ENCODE measurements at regions not wholly inside any gene's neighbourhood (a gene's known extent, or its start where the extent isn't known, plus 50 kb on each side); places are given as distances from the start of the nearest gene placed in this dataset.
"Not testable (repeated sequence)": the region's sequence is repeated elsewhere in the genome, so short reads cannot be mapped to it uniquely, and the experiment has no call there.

DNA sequence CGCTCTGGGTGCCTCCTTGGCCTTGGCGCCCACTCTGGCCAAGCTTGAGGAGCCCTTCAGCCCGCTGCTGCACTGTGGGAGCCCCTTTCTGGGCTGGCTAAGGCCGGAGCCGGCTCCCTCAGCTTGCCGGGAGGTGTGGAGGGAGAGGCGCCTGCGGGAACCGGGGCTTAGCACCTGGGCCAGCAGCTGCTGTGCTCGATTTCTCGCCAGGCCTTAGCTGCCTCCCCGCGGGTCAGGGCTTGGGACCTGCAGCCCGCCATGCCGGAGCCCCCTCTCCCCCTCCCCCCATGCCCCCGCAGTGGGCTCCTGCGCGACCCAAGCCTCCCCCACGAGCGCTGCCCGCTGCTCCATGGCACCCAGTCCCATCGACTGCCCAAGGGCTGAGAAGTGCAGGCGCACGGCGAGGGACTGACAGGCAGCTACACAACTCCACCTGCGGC is 782.4 kb downstream of the METTL15 start:
- not testable (repeated sequence) for DNase-seq (ENCODE audit: low spot score)

- no peak for DNase-seq (ENCODE audit: low spot score)
These were observed 779.5 kb downstream of the METTL15 start for GRCh38 chr11:28887681-28888080.

DNA sequence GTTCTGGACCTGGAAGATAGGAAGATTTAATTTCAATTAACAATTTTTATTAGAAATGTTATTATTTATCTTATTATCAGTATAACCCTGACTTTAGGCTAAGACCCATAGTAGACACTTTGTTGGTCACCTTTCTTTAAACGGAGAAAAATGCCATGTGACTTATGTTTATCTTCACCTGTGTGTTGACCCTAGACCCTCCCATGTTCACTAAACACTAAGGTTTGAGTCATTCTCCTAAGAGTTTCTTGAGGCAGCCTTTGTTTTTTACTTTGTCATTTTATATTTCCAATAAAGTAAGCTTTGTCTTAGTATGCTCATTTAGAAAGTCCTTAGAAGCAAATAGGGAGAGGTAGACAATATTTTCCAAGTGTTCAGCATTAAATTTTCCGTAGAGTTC is 771.7 kb downstream of the METTL15 start:
- no peak for DNase-seq (ENCODE audit: low spot score)

GRCh38 chr11:28878025-28878424 is 769.8 kb downstream of the METTL15 start:
- no peak for DNase-seq (ENCODE audit: low spot score)

DNA sequence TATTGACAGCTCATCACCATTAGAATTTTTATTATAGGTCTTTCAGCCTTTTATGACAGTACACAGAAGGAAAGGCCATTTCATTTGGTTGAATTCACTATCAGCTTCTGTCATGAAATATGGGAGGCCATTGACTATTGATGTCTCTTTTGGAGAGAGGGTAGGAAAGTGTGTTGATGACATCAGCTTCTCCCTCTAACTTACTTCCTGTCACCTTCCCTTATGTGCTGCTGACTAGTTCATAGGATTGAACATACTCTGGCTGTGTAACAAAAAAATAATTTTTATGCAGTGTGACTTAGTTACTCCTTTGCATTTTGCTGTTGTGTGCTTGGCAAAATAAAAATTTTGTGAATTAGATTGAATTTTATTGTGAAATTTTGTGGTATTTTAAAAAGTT is 769.2 kb downstream of the METTL15 start:
- DNase-seq (ENCODE audit: low spot score), result no peak

- no peak for DNase-seq (ENCODE audit: low spot score)
These were observed 766.5 kb downstream of the METTL15 start for GRCh38 chr11:28874706-28875105.

DNA sequence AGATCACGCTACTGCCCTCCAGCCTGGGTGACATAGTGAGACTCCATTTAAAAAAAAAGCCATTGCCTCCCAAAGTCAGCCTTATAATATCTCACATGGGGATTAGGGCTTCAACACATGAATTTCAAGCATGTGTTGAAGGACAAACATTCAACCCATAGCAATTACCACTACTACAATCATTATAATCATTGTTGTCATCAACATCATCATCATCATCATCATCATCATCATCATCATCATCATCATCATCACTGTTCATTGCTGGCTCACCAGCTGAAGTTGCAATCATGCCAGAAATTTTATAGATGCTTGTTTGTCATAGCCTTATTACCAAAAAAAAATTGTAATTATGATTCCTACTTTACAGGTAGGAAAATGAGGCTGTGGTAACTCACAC is 762.9 kb downstream of the METTL15 start:
- no peak for DNase-seq (ENCODE audit: low spot score)

- DNase-seq (ENCODE audit: low spot score), result no peak
These were observed 755.2 kb downstream of the METTL15 start for GRCh38 chr11:28863422-28863821.

DNA sequence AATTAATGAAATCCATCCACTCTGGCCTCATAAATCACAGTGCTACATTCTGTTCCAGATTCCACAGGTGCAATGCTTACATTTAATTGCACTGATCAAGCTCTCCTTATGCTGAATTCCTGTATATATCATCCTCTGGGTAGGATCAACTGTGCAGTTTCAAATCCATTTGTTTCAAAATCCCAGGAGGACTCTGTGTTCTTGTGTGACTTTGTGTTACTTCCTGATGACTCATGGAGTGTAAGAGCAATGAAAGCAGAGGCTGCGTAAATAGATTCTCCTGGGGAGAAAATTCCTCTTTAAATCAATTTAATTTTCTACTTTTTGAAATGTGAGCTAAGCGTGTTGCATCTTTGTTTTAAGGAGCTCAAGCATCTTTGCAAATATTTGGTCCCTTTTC is 752.7 kb downstream of the METTL15 start:
- DNase-seq (ENCODE audit: low spot score), result peak; percentile 19

GRCh38 chr11:28858076-28858475 is 749.9 kb downstream of the METTL15 start:
- DNase-seq (ENCODE audit: low spot score), result no peak

GRCh38 chr11:28849053-28849452 is 740.9 kb downstream of the METTL15 start:
- no peak for DNase-seq (ENCODE audit: low spot score)

DNA sequence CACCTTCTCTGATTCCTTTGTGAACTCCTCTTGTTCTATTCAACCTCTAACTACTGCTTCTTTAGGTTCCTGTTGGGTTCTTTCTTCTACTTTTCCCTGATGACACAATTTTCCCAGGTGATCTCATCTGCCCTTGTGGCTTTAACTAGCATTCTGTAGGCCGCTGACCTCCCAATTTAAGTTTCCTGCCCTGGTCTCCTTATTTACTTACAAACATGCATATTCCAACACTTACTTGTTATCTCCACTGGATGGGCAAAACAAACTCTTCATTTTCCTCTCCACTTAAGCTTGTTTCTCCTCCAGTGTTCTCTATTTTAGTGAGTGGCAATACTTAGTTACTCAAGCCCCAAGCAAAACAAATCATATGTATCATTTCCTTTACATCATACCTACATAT is 734.5 kb downstream of the METTL15 start:
- no peak for DNase-seq (ENCODE audit: low spot score)

DNA sequence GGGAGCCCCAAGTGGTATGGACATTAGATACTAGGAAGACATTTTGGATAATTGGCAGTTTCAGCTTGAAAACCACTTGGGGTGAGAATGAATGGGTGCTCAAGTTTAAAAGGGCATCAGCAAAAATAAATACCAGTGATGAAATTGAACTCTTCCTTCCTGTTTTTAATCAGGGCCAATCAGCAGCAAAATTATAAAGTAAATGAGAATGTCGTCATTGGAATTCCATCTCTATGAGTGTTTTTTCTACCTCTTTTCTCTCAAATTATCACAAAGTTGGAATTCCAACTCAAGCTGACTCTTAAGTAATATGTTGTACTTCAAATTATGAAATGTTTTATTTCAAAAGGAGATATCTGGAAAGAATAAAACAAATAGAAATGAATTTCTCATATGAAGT is 730.6 kb downstream of the METTL15 start:
- DNase-seq (ENCODE audit: low spot score), result no peak

DNA sequence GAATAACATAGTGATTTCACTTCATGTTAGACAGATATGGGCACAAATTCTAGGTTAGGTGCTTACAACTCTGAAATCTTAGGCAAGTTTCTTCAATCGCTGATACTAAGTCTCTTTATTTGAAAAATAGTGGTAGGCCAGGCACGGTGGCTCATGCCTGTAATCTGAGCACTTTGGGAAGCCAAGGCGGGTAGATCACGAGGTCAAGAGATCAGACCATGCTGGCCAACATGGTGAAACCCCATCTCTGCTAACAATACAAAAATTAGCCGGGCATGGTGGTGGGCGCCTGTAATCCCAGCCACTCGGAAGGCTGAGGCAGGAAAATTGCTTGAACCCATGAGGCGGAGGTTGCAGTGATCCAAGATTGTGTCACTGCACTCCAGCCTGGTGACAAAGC is 729.4 kb downstream of the METTL15 start:
- DNase-seq (ENCODE audit: low spot score), result no peak

GRCh38 chr11:28836285-28837081 is 728.3 kb downstream of the METTL15 start:
- no peak for DNase-seq (ENCODE audit: low spot score)

DNA sequence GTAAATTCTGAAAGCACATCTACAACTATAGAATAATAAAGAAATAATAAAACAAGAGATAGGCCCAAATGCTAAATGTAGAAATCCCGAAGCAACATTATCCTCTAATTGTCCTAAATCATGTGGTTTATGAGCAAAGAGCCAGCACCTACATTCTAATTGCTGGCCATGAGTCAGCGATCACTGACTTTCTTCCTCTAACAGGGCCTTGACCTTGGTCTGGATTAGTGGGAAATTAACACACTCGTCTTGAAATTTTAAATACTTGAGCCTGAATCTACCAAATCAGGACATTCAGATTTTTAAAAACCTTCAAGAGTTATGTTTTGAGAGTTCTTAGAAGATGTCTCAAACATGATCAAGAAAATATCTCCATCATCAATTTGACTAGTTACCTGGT is 727.6 kb downstream of the METTL15 start:
- DNase-seq (ENCODE audit: low spot score), result no peak

- DNase-seq (ENCODE audit: low spot score), result no peak
These were observed 727.1 kb downstream of the METTL15 start for GRCh38 chr11:28835317-28835716.

DNA sequence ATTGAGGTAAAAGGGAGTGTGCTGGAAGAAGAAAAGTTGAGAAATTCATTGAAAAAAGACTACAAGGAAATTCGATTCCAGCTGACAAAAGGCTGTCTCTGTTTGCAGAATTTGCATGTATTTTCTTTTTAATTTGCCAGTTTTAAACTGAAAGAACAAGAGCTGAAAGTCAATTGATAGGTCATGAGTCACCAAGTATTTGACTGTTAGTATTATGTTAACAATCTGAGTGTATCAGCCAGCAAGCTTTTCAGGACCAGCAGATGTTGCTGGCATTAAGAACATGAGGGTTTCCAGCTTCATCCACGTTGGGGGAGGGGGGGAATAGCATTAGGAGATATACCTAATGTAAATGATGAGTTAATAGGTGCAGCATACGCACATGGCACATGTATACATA is 726.7 kb downstream of the METTL15 start:
- DNase-seq (ENCODE audit: low spot score), result no peak

GRCh38 chr11:28833670-28834069 is 725.5 kb downstream of the METTL15 start:
- DNase-seq (ENCODE audit: low spot score), result no peak

DNA sequence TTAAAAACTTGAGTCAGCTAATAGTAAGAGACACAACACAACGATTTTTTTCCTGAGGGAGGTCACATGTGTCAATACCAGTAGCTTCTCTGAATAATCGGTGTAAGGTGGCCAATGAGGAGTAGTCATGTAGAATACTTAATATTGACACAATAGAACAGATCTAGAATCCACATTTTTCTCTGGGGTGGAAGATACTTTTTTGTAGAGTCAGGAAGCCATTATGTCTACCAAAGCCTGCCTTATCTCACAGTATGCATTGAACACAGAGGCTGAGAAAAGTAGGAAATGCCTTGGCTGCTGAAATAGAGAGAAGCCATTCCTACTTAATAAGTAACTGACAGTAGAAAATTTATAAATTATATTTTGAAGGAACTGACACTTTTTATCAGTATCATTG is 725.0 kb downstream of the METTL15 start:
- DNase-seq (ENCODE audit: low spot score), result no peak

- no peak for DNase-seq (ENCODE audit: low spot score)
These were observed 718.6 kb downstream of the METTL15 start for GRCh38 chr11:28826807-28827206.

DNA sequence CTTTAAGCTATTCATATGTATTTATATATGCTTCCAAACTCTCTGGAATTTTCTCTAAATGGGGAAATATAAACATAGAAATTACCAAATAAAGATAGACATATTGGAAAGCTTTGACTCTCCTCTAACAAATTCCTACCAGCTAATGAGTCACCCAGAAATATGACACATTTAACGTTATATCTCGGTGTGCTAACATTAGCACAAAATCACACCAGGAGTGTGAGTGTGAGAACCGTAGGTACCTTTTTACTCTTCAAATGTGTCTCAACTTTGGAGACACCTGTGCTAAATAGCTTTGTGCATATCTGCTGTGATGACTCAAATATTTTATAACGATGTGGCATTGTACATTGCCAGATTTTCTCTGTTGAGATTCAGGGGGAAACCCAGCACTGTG is 714.4 kb downstream of the METTL15 start:
- DNase-seq (ENCODE audit: low spot score), result no peak

DNA sequence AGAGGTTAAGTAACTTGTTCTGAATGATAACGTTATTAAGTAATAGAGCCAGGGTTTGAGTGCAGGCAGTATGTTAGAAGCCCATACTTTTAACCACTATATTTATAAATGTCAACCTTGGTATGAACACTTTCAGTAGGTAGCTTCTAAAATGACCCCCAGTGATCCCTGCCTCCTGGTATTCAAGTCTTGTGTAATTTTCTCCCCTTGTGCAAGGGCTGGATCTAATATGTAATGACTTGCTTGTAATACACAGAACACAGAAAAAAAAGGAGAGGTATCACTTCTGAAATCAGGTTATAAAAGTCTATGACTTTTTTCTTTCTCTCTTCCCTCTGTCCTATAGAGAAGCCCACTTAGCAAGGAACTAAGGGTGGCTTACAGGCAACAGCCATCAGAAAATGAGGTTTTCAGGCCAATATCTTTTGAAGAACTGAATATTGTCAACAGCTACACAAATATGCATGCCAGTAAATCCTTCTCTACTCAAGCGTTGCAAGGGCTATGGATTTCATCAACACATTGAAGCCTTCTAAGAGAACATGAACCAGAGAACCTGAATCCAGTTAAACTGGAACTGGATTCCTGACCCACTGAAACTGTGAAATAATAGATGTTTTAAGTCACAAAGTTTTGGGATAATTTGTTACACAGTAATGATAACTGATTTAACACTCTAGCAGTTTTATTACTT is 712.3 kb downstream of the METTL15 start:
- DNase-seq (ENCODE audit: low spot score), result no peak

- no peak for DNase-seq (ENCODE audit: low spot score)
These were observed 711.6 kb downstream of the METTL15 start for GRCh38 chr11:28819741-28820140.
